Tibial artery (tissue), 4 donors: ENCODE measurements at regions not wholly inside any gene's neighbourhood (a gene's known extent, or its start where the extent isn't known, plus 50 kb on each side); places are given as distances from the start of the nearest gene placed in this dataset.

Experiments used
- DNase-seq, 2 donors: peaks; one replicate each; pipeline ENCODE4 v3.0.0-alpha.2; 2019
- H3K27ac ChIP-seq, 2 donors: fragments of 200-600 bp; sonication (generic) in 1 of 2; 1 replicate in 1 of 2; 2 replicates in 1 of 2; pipeline ENCODE4 v1.5.1; 2018 to 2019; ENCODE audit warnings: mild to moderate bottlenecking in 1 of 2
- H3K27me3 ChIP-seq, 2 donors: fragments of 200-600 bp; sonication (generic) in 1 of 2; one replicate each; pipeline versions ENCODE4 v1.5.1 to v1.6.0; 2016 to 2019
- H3K36me3 ChIP-seq, 3 donors: fragments of 200-600 bp; sonication (generic) in 2 of 3; one replicate each; pipeline ENCODE4 v1.5.1; 2016 to 2019; ENCODE audit warnings: mild to moderate bottlenecking in 2 of 3
- H3K4me1 ChIP-seq, 4 donors: fragments of 200-600 bp; sonication (generic) in 2 of 4; 1 replicate in 3 of 4; 2 replicates in 1 of 4; pipeline ENCODE4 v1.5.1; 2016 to 2019
- H3K4me3 ChIP-seq, 2 donors: fragments of 200-600 bp; sonication (generic) in 1 of 2; 1 replicate in 1 of 2; 2 replicates in 1 of 2; pipeline ENCODE4 v1.5.1; 2018 to 2019; ENCODE audit warnings: mild to moderate bottlenecking in 2 of 2
- H3K9me3 ChIP-seq, 3 donors: fragments of 200-600 bp; sonication (generic) in 1 of 3; one replicate each; pipeline ENCODE4 v1.5.1; 2016 to 2019
- CTCF ChIP-seq, 2 experiments: fragments of 200-600 bp in 1 of 2; fragments of 450-650 bp in 1 of 2; IDR thresholded peaks; one replicate each; pipeline ENCODE4 v1.5.1; 2017 to 2019; ENCODE audit warnings: antibody characterized with exemption in 2 of 2, mild to moderate bottlenecking in 1 of 2, moderate library complexity in 1 of 2
- intact Hi-C: fragments of 100-400 bp; cut with DNase I; formaldehyde crosslinking; loops from one replicate; pipeline ENCODE4 v1.15.0; 2023; ENCODE audit warnings: low total_unique reads

DNA sequence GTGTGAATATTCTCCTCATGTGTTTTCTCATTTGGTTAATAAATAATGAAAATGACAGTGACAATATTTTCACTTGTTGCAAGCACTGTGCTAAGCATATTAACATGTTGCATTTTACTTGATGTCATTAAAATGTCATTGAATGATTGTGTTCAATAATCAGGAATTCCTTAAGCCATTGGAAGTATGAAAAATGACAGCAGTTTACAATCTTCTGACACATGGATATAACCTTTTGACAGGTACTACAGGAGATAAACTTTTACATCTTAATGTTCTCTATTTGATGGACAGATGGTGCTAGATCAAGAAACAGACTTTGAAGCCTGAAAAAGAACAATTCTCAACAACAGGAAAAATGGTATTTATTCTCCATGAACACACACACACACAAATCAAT, 1138.3 kb downstream of the ROBO2 start:
- no peak overlapping the region for H3K4me3 ChIP-seq
- no peaks in the 10 kb centered on the region for H3K27me3 ChIP-seq
- H3K9me3 ChIP-seq: no peaks in the 10 kb centered on the region
- TF ChIP-seq CTCF (IDR thresholded peaks at IDR 0.05): no peak
- no peaks in the 10 kb centered on the region for H3K36me3 ChIP-seq
- DNase-seq: no peak
- intact Hi-C loops: no loop called here
- no peak overlapping the region for H3K27ac ChIP-seq
- no peaks in the 10 kb centered on the region for H3K4me1 ChIP-seq

- intact Hi-C loops: no loop called here
- H3K9me3 ChIP-seq: no peaks in the 10 kb centered on the region
- no peaks in the 10 kb centered on the region for H3K4me1 ChIP-seq
- H3K27ac ChIP-seq: no peak overlapping the region
- TF ChIP-seq CTCF (IDR thresholded peaks at IDR 0.05): no peak
- DNase-seq: no peak
- H3K36me3 ChIP-seq: no peaks in the 10 kb centered on the region
- no peaks in the 10 kb centered on the region for H3K27me3 ChIP-seq
- H3K4me3 ChIP-seq: no peak overlapping the region
These were observed 1139.0 kb downstream of the ROBO2 start for GRCh38 chr3:78178740-78179363.

- no peak for DNase-seq
- Histone ChIP-seq H3K36me3 (no peaks in the 10 kb centered on the region), H3K4me1 (no peaks in the 10 kb centered on the region), H3K27me3 (no peaks in the 10 kb centered on the region), H3K9me3 (no peaks in the 10 kb centered on the region), H3K4me3 (no peak overlapping the region), H3K27ac (no peak overlapping the region)
- no peak for TF ChIP-seq CTCF (IDR thresholded peaks at IDR 0.05)
- intact Hi-C loops: no loop called here
These were observed 1144.2 kb downstream of the ROBO2 start for GRCh38 chr3:78183906-78184599.

DNA sequence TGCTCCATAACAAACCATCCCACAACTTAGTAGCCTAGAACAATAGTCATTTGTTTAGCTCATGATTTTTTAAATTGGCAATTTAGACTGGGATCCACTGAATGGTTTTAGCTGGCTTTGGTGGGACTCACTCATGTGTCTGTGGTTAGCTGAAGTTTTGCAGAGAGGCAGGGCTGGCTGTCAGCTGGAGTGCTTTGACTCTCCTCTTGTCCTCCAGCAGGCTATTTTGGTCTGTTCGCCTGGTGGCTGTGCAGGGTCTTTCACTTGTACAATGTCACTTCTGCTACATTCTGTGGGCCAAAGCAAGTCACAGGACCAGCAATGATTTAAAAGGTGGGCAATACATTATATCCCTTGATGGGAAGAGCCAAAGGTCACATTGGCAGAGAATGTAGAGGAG, 1146.5 kb downstream of the ROBO2 start:
- no peak for DNase-seq
- no peak overlapping the region for H3K4me3 ChIP-seq
- no peaks in the 10 kb centered on the region for H3K27me3 ChIP-seq
- H3K9me3 ChIP-seq: peaks cover 0 to 7% (median 6%) of the 10 kb centered on the region in 3 donors
- H3K36me3 ChIP-seq: no peaks in the 10 kb centered on the region
- no peak overlapping the region for H3K27ac ChIP-seq
- intact Hi-C loops: no loop called here
- no peaks in the 10 kb centered on the region for H3K4me1 ChIP-seq
- TF ChIP-seq CTCF (IDR thresholded peaks at IDR 0.05): no peak

- Histone ChIP-seq H3K27ac (no peak overlapping the region), H3K4me1 (peaks cover 0 to 6% (median 0%) of the 10 kb centered on the region in 4 donors), H3K36me3 (no peaks in the 10 kb centered on the region), H3K27me3 (no peaks in the 10 kb centered on the region), H3K4me3 (no peak overlapping the region), H3K9me3 (no peaks in the 10 kb centered on the region)
- intact Hi-C loops: no loop called here
- DNase-seq: no peak
- TF ChIP-seq CTCF (IDR thresholded peaks at IDR 0.05): no peak
These were observed 1161.2 kb downstream of the ROBO2 start for GRCh38 chr3:78201091-78201490.
